Testis (tissue), 2 donors: ENCODE measurements at regions not wholly inside any gene's neighbourhood (a gene's known extent, or its start where the extent isn't known, plus 50 kb on each side); places are given as distances from the start of the nearest gene placed in this dataset.

ENCODE experiments used
- DNase-seq: peaks from one replicate; pipeline ENCODE4 v3.0.0-alpha.2; 2019
- H3K27ac ChIP-seq, 2 donors: fragments of 200-600 bp; sonication (generic); one replicate each; pipeline ENCODE4 v1.5.1; 2019
- H3K27me3 ChIP-seq: fragments of 200-600 bp; sonication (generic); one replicate; pipeline ENCODE4 v1.5.1; 2019
- H3K36me3 ChIP-seq: fragments of 200-600 bp; sonication (generic); one replicate; pipeline ENCODE4 v1.5.1; 2017; ENCODE audit warnings: low read depth; ENCODE audit errors: missing control alignments
- H3K4me1 ChIP-seq: fragments of 200-600 bp; sonication (generic); one replicate; pipeline ENCODE4 v1.5.1; 2019
- H3K4me3 ChIP-seq, 2 donors: fragments of 200-600 bp; sonication (generic); one replicate each; pipeline ENCODE4 v1.5.1; 2017 to 2019
- H3K9me3 ChIP-seq: fragments of 200-600 bp; sonication (generic); one replicate; pipeline ENCODE4 v1.5.1; 2017
- POLR2A ChIP-seq: fragments of 450-650 bp; IDR thresholded peaks from one replicate; pipeline ENCODE4 v1.6.1; 2017; ENCODE audit warnings: antibody characterized with exemption, mild to moderate bottlenecking, moderate library complexity
- WGBS, 2 donors: methylation state at CpG; one replicate each; pipeline ENCODE4 v1.1.5; 2018; 5-methylcytosine and 5-hydroxymethylcytosine counted together
- intact Hi-C: fragments of 100-400 bp; cut with DNase I; formaldehyde crosslinking; loops from one replicate; pipeline ENCODE4 v1.15.1; 2023; ENCODE audit warnings: low total_unique reads
- TF ChIP-seq, protein P1 (sequence below), 3 experiments: fragments of 450-650 bp in 2 of 3; fragments of 200-600 bp in 1 of 3; sonication (generic) in 1 of 3; IDR thresholded peaks; one replicate each; pipeline ENCODE4 v1.5.1; 2016 to 2019; ENCODE audit warnings: antibody characterized with exemption in 3 of 3, mild to moderate bottlenecking in 2 of 3, moderate library complexity in 1 of 3

- DNase-seq: no peak
- intact Hi-C loops: no loop called here
- TF ChIP-seq, protein P1, sequence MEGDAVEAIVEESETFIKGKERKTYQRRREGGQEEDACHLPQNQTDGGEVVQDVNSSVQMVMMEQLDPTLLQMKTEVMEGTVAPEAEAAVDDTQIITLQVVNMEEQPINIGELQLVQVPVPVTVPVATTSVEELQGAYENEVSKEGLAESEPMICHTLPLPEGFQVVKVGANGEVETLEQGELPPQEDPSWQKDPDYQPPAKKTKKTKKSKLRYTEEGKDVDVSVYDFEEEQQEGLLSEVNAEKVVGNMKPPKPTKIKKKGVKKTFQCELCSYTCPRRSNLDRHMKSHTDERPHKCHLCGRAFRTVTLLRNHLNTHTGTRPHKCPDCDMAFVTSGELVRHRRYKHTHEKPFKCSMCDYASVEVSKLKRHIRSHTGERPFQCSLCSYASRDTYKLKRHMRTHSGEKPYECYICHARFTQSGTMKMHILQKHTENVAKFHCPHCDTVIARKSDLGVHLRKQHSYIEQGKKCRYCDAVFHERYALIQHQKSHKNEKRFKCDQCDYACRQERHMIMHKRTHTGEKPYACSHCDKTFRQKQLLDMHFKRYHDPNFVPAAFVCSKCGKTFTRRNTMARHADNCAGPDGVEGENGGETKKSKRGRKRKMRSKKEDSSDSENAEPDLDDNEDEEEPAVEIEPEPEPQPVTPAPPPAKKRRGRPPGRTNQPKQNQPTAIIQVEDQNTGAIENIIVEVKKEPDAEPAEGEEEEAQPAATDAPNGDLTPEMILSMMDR (IDR thresholded peaks at IDR 0.05): no peak
- no peak for TF ChIP-seq POLR2A
- H3K4me3 ChIP-seq: no peak overlapping the region
- H3K36me3 ChIP-seq: no peaks in the 10 kb centered on the region
- H3K9me3 ChIP-seq: no peaks in the 10 kb centered on the region
- no peaks in the 10 kb centered on the region for H3K4me1 ChIP-seq
- 82 to 83% methylated on average over 5 of the region's 5 CpGs for WGBS, 2 donors
- H3K27ac ChIP-seq: no peak overlapping the region
- H3K27me3 ChIP-seq: no peaks in the 10 kb centered on the region
Observed at GRCh38 chr3:103470498-103470897, 1035.7 kb downstream of the ZPLD1 start.

- no peaks in the 10 kb centered on the region for H3K4me1 ChIP-seq
Observed at GRCh38 chr3:103494011-103494410, 1059.2 kb downstream of the ZPLD1 start.

DNA sequence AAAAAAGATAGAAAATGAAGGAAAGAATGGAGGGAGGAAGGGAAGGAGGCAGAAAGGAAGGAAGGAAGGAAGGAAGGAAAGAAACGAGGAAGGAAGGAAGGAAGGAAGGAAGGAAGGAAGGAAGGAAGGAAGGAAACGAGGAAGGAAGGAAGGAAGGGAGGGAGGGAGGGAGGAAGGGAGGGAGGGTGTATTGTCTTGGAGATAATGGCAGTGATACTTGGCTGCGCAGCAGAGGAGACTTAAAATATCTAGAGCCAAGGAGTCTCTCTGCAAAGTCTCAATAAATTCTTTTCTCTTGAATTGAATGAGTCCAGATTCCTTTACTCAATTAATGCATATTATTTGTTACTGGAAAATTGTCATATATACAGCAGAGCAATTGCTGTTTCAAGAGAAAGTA, 1059.7 kb downstream of the ZPLD1 start:
- no peak for DNase-seq
- H3K36me3 ChIP-seq: no peaks in the 10 kb centered on the region
- 61 to 64% methylated on average over 3 of the region's 3 CpGs for WGBS, 2 donors

More at GRCh38 chr3:103494011-103494410, 1059.2 kb downstream of the ZPLD1 start:
- no peak overlapping the region for H3K27ac ChIP-seq
- H3K4me3 ChIP-seq: no peak overlapping the region
- no peaks in the 10 kb centered on the region for H3K36me3 ChIP-seq
- no peaks in the 10 kb centered on the region for H3K27me3 ChIP-seq
- H3K9me3 ChIP-seq: no peaks in the 10 kb centered on the region
- TF ChIP-seq, protein P1 (IDR thresholded peaks at IDR 0.05): no peak
- no peak for TF ChIP-seq POLR2A
- intact Hi-C loops: no loop called here
- no peak for DNase-seq

DNA sequence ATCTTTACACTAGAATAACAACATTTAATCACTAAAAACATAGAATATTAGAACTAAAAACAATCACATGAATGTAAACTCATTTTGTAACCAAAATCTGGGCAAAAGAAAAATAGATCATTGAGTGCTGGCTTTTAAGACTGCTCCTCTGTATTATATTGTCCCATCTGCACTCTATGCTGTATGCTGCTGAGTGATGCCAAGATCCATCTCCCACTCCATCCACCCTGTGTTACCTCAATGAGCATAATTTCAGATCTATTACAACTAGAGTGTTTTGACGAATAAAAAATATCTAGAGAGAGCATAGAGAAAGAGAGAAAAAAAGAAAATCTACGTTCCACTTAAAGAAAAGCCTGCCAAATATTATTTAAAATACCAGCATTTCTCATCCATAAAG, 1060.4 kb downstream of the ZPLD1 start:
- WGBS, 2 donors: 66 to 88% methylated on average over 2 of the region's 2 CpGs
- intact Hi-C loops: no loop called here
- no peak for TF ChIP-seq POLR2A
- TF ChIP-seq, protein P1 (IDR thresholded peaks at IDR 0.05): no peak

More for the DNA sequence above, 1059.7 kb downstream of the ZPLD1 start:
- no peak overlapping the region for H3K27ac ChIP-seq
- H3K9me3 ChIP-seq: no peaks in the 10 kb centered on the region
- TF ChIP-seq POLR2A: no peak
- TF ChIP-seq, protein P1 (IDR thresholded peaks at IDR 0.05): no peak
- H3K4me3 ChIP-seq: no peak overlapping the region
- intact Hi-C loops: no loop called here
- H3K4me1 ChIP-seq: no peaks in the 10 kb centered on the region
- no peaks in the 10 kb centered on the region for H3K27me3 ChIP-seq

DNA sequence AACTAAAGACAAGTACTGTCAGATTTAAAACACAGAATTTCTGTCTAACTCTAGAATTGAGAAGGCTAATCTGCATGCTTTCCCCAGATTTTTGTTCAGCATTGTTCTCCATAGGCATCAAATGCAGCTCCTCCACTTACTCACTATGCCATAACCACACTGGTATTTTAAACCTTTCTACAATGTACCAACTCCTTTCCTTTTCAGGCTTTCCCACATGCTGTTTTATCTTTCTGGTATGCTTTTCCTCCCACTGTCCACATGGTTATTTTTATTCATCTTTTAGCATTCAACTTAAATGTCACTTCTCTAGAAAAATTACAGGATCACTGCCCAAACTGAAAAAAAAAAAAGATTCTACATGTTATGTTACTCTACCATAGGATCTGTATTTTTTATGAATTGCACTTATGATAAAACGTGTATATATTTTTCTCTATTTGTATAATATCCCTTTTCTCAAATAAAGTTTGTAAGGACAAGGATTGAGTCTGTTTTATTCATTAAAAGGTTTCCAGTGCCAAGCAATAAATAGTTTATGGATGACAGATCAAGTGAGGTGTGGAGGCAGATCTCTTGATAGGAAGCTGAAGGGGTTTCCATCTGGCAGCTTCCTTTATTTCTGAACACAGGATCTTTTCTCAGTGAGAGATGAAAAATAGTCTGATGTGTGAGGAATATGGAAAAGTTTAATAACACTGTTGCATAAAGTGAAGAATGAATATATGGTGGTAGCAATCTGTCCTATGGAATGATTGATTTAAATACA, 1064.5 kb downstream of the ZPLD1 start:
- Histone ChIP-seq H3K27ac (no peak overlapping the region), H3K4me1 (no peaks in the 10 kb centered on the region), H3K36me3 (no peaks in the 10 kb centered on the region), H3K27me3 (no peaks in the 10 kb centered on the region), H3K4me3 (no peak overlapping the region), H3K9me3 (no peaks in the 10 kb centered on the region)
- no peak for DNase-seq
- TF ChIP-seq POLR2A: no peak
- TF ChIP-seq, protein P1 (IDR thresholded peaks at IDR 0.05): no peak
- intact Hi-C loops: no loop called here
- 68 to 79% methylated on average over 1 of the region's 1 CpG for WGBS, 2 donors

More for the DNA sequence above, 1060.4 kb downstream of the ZPLD1 start:
- Histone ChIP-seq H3K36me3 (no peaks in the 10 kb centered on the region), H3K27me3 (no peaks in the 10 kb centered on the region), H3K4me3 (no peak overlapping the region), H3K27ac (no peak overlapping the region), H3K4me1 (no peaks in the 10 kb centered on the region), H3K9me3 (no peaks in the 10 kb centered on the region)
- DNase-seq: no peak
